ENCODE measurements at regions not wholly inside any gene's neighbourhood (a gene's known extent, or its start where the extent isn't known, plus 50 kb on each side); places are given as distances from the start of the nearest gene placed in this dataset.
A peak's percentile ranks its signal among the peaks of the same experiment; 100 is the strongest.

DNA sequence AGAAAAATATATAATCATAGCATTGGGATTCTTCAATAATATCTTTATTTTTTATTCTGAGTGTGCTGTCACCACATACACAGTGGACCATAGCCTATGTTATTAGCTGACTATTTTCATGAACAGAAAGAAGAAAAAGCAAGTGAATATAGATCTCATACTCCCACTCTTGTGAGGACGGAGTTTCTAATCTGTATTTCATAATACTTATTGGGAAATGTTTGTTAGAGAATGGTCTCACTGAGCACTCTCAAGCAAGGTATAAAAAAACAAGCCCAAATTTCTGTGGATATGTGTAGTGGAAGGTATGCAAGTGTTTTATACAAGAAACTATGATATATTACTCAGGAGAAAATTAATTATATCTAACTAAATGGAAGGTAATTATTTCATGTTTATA is 1218.1 kb downstream of the SLITRK1 start:
- no peaks in the 10 kb centered on the region for H3K36me3 ChIP-seq
- FAIRE-seq (no peak), ATAC-seq (no peak), DNase-seq (no peak)
- H3K27me3 ChIP-seq, result no peaks in the 10 kb centered on the region
- H3K4me3 ChIP-seq, result no peak overlapping the region
- intact Hi-C loops (cut with DNase I), result no loop called here
- no peak overlapping the region for H3K27ac ChIP-seq
- H3K4me1 ChIP-seq, result no peaks in the 10 kb centered on the region
- H3K9me3 ChIP-seq, result no peaks in the 10 kb centered on the region
- 25 to 39% methylated on average over 1 of the region's 1 CpG for WGBS, 2 donors
- TF ChIP-seq, protein P1, sequence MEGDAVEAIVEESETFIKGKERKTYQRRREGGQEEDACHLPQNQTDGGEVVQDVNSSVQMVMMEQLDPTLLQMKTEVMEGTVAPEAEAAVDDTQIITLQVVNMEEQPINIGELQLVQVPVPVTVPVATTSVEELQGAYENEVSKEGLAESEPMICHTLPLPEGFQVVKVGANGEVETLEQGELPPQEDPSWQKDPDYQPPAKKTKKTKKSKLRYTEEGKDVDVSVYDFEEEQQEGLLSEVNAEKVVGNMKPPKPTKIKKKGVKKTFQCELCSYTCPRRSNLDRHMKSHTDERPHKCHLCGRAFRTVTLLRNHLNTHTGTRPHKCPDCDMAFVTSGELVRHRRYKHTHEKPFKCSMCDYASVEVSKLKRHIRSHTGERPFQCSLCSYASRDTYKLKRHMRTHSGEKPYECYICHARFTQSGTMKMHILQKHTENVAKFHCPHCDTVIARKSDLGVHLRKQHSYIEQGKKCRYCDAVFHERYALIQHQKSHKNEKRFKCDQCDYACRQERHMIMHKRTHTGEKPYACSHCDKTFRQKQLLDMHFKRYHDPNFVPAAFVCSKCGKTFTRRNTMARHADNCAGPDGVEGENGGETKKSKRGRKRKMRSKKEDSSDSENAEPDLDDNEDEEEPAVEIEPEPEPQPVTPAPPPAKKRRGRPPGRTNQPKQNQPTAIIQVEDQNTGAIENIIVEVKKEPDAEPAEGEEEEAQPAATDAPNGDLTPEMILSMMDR (IDR thresholded peaks at IDR 0.05), result no peak

DNA sequence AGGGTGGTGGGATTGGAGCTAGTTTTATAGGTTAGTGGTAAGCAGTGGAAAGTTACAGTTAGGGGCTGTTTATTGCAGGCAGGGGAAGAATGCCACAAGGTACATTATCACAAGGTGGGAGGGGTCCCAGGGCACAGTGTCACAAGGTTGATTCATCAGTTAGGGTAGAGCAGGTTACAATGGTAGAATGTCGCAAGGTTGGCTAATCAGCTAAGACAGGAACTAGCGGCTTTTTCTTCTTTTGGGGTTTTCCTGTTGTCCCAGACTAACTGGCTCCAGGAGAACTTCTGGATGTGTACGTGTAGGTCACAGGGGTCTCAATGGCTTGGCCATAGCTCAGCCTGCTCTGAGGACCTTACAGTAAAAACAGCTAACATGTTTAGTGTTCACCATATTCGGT is 1221.1 kb downstream of the SLITRK1 start:
- Histone ChIP-seq H3K4me1 (no peaks in the 10 kb centered on the region), H3K27ac (no peak overlapping the region), H3K36me3 (no peaks in the 10 kb centered on the region), H3K27me3 (no peaks in the 10 kb centered on the region), H3K9me3 (no peaks in the 10 kb centered on the region), H3K4me3 (no peak overlapping the region)
- DNase-seq (no peak), FAIRE-seq (no peak), ATAC-seq (no peak)
- WGBS, 2 donors, result 80 to 85% methylated on average over 4 of the region's 4 CpGs
- intact Hi-C loops (cut with DNase I), result no loop called here
- TF ChIP-seq, protein P1 (IDR thresholded peaks at IDR 0.05), result no peak

DNA sequence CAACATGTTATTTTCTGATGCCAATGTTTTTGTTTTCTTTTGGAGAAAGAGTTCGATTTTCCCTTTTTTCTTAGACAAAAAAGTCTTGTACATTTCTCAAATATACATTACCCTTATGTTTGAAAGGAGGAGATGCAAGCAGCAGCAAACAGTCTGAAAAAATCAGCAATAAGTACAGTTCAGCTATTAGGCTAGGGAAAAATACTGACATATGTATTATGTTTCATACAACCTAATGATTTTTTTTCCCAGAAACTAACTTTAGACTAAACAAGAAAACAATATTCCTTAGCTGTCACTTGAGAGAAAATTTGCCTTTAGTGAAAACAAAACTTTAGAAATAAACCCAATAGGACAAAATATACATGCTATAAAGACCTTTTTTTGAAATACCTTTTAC is 1223.5 kb downstream of the SLITRK1 start:
- intact Hi-C loops (cut with DNase I), result no loop called here
- no peak for FAIRE-seq

DNA sequence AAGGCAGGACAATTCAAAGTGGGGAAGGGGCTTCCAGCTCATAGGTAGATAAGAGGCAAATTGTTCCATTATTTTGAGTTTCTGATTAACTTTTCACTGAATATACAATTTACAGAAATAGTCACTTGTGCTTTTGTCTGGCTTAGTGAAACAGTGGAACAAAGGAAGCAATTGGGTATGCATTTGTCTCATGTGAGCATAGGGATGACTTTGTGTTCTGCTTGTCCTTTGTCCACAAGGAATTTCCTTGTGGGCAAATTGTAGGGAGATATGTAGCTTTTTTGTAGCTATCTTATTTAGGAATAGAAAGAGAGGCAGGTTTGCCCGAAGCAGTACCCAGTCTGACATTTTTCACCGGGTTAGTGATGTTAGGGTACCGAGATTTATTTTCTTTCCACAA is 1224.8 kb downstream of the SLITRK1 start:
- Histone ChIP-seq H3K4me3 (no peak overlapping the region), H3K9me3 (no peaks in the 10 kb centered on the region), H3K4me1 (no peaks in the 10 kb centered on the region), H3K27ac (no peak overlapping the region), H3K36me3 (no peaks in the 10 kb centered on the region), H3K27me3 (no peaks in the 10 kb centered on the region)
- DNase-seq (no peak), ATAC-seq (no peak), FAIRE-seq (no peak)
- 70 to 88% methylated on average over 3 of the region's 3 CpGs for WGBS, 2 donors
- TF ChIP-seq, protein P1 (IDR thresholded peaks at IDR 0.05), result no peak
- intact Hi-C loops (cut with DNase I), result no loop called here

More for the DNA sequence above, 1223.5 kb downstream of the SLITRK1 start:
- 29 to 54% methylated on average over 1 of the region's 1 CpG for WGBS, 2 donors
- Histone ChIP-seq H3K9me3 (no peaks in the 10 kb centered on the region), H3K4me3 (no peak overlapping the region), H3K27ac (no peak overlapping the region), H3K4me1 (no peaks in the 10 kb centered on the region), H3K27me3 (no peaks in the 10 kb centered on the region), H3K36me3 (no peaks in the 10 kb centered on the region)
- TF ChIP-seq, protein P1 (IDR thresholded peaks at IDR 0.05), result no peak
- no peak for ATAC-seq
- no peak for DNase-seq

DNA sequence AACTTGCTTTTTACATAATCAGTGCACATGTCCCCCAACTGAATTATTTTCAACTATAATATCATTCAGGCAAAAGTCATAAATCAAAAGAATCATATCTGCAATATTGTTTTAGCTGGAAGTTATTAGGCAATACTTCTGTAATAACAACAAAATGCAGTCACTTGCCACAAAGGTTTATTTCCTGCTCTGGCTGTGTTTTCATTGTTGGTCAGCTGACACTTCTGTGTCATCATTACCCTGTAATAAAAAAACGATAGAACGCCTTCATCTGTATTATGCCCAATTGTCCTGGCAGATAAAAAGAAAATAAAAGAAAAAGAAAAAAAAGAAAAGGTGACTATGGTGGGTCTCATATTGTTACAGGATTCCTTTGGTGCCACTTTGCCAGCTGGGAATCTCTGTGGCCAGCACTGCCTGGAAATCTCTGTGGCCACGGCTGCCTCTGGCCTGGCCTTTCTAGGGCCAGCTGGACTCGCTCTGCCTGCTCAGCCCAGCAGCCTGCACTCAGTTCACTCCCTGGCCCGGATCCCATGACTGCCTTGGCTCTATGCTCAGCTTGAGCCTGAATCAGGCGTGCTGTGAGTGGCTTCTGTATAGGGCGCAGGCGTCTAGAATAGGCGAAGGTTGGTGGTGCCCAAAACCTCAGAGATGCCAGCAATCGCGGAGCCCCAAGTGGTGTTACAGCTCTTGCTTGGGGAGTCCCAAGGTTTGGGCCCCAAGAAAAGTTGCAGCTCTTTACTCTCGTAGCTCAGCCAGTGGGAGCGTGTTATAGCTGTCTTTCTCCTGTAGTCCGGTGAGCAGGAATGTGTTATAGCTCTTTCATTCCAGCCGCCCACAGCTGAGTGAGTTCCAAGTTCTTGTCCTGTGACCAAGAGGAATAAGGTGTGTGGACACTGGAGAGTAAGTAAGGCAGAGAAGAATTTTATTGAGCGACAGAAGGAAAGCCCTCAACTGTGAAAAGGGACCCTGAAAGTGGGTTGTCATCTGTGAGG is 1227.1 kb downstream of the SLITRK1 start:
- no peaks in the 10 kb centered on the region for H3K9me3 ChIP-seq
- TF ChIP-seq, protein P1 (IDR thresholded peaks at IDR 0.05), result no peak
- 77 to 86% methylated on average over 16 of the region's 16 CpGs for WGBS, 2 donors
- ATAC-seq (peak in 3 of 4 donors; percentile 36 to 71 (median 51)), DNase-seq (peak in 4 of 6 donors; percentile 18 to 37 (median 24)), FAIRE-seq (no peak)
- no peaks in the 10 kb centered on the region for H3K4me1 ChIP-seq
- H3K27me3 ChIP-seq, result no peaks in the 10 kb centered on the region
- intact Hi-C loops (cut with DNase I), result no loop called here
- no peaks in the 10 kb centered on the region for H3K36me3 ChIP-seq
- no peak overlapping the region for H3K27ac ChIP-seq
- no peak overlapping the region for H3K4me3 ChIP-seq

Data from pancreas (tissue), 10 donors.